ENCODE measurements at regions not wholly inside any gene's neighbourhood (a gene's known extent, or its start where the extent isn't known, plus 50 kb on each side); places are given as distances from the start of the nearest gene placed in this dataset.
A peak's percentile ranks its signal among the peaks of the same experiment; 100 is the strongest.

DNA sequence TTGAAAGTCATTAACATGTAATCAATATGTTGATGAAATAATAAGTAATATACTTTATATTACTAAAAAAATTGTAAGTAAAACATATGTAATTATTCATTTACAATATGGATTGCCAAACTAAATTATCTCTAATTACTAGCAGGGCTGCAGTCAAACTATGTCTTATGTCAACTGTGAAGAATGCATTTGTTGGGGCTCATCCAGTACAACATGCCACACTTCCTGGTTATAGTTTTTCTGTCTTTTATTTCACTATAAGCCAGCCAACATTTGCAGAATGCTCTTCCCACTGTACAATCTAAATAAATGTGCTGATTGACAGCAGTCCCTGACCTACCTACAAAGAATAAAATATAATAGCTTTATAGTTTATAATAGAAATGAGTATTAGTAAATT, 975.4 kb upstream of the NDST4 start:
- H3K4me3 ChIP-seq (replicated peaks; ENCODE audit: insufficient read depth, low read length) = no peak overlapping the region
- H3K27me3 ChIP-seq (ENCODE audit: insufficient read depth, poor library complexity, severe bottlenecking) = no peaks in the 10 kb centered on the region
- no peak overlapping the region for H3K27ac ChIP-seq (replicated peaks)
- no peak for DNase-seq (ENCODE audit: low read depth in 1 of 2, low spot score in 1 of 2)
- TF ChIP-seq, protein P1, sequence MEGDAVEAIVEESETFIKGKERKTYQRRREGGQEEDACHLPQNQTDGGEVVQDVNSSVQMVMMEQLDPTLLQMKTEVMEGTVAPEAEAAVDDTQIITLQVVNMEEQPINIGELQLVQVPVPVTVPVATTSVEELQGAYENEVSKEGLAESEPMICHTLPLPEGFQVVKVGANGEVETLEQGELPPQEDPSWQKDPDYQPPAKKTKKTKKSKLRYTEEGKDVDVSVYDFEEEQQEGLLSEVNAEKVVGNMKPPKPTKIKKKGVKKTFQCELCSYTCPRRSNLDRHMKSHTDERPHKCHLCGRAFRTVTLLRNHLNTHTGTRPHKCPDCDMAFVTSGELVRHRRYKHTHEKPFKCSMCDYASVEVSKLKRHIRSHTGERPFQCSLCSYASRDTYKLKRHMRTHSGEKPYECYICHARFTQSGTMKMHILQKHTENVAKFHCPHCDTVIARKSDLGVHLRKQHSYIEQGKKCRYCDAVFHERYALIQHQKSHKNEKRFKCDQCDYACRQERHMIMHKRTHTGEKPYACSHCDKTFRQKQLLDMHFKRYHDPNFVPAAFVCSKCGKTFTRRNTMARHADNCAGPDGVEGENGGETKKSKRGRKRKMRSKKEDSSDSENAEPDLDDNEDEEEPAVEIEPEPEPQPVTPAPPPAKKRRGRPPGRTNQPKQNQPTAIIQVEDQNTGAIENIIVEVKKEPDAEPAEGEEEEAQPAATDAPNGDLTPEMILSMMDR (IDR thresholded peaks at IDR 0.05; ENCODE audit: insufficient read depth, low read length) = no peak
- TF ChIP-seq POLR2AphosphoS5 (IDR thresholded peaks at IDR 0.05; ENCODE audit: low read depth) (no peak), SPI1 (IDR thresholded peaks at IDR 0.05; ENCODE audit: borderline replicate concordance, low read depth) (no peak), GABPA (IDR thresholded peaks at IDR 0.05; ENCODE audit: low read depth) (no peak)
- TF ChIP-seq, protein P2, sequence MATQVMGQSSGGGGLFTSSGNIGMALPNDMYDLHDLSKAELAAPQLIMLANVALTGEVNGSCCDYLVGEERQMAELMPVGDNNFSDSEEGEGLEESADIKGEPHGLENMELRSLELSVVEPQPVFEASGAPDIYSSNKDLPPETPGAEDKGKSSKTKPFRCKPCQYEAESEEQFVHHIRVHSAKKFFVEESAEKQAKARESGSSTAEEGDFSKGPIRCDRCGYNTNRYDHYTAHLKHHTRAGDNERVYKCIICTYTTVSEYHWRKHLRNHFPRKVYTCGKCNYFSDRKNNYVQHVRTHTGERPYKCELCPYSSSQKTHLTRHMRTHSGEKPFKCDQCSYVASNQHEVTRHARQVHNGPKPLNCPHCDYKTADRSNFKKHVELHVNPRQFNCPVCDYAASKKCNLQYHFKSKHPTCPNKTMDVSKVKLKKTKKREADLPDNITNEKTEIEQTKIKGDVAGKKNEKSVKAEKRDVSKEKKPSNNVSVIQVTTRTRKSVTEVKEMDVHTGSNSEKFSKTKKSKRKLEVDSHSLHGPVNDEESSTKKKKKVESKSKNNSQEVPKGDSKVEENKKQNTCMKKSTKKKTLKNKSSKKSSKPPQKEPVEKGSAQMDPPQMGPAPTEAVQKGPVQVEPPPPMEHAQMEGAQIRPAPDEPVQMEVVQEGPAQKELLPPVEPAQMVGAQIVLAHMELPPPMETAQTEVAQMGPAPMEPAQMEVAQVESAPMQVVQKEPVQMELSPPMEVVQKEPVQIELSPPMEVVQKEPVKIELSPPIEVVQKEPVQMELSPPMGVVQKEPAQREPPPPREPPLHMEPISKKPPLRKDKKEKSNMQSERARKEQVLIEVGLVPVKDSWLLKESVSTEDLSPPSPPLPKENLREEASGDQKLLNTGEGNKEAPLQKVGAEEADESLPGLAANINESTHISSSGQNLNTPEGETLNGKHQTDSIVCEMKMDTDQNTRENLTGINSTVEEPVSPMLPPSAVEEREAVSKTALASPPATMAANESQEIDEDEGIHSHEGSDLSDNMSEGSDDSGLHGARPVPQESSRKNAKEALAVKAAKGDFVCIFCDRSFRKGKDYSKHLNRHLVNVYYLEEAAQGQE (IDR thresholded peaks at IDR 0.05; ENCODE audit: insufficient replicate concordance, low read depth) = no peak

DNA sequence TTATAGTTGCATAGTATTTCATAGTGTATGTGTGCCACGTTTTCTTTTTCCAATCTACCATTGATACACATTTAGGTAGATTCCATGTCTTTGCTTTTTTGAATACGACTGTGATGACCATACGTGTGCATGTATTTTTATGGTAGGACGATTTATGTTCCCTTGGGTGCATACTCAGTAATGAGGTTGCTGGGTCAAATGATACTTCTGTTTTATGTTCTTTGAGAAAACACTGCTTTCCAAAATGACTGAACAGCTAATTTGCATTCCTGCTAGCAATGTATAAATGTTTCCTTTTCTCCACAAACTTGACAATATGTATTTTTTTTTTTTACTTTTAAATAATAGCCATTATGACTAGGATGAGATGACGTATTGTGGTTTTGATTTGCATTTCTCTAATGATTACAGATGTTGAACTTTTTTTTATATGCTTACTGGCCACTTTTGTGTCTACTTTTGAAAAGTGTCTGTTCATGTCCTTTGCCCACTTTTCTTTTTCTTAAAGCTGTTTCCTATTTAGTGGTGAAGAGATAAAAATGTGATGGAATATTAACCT, 969.5 kb upstream of the NDST4 start:
- DNase-seq (ENCODE audit: low read depth in 1 of 2, low spot score in 1 of 2) = no peak
- TF ChIP-seq GABPA (IDR thresholded peaks at IDR 0.05; ENCODE audit: low read depth) (no peak), POLR2AphosphoS5 (IDR thresholded peaks at IDR 0.05; ENCODE audit: low read depth) (no peak), SPI1 (IDR thresholded peaks at IDR 0.05; ENCODE audit: borderline replicate concordance, low read depth) (no peak)
- TF ChIP-seq, protein P1 (IDR thresholded peaks at IDR 0.05; ENCODE audit: insufficient read depth, low read length) = no peak
- TF ChIP-seq, protein P2 (IDR thresholded peaks at IDR 0.05; ENCODE audit: insufficient replicate concordance, low read depth) = no peak
- H3K27ac ChIP-seq (replicated peaks) = no peak overlapping the region
- no peaks in the 10 kb centered on the region for H3K27me3 ChIP-seq (ENCODE audit: insufficient read depth, poor library complexity, severe bottlenecking)
- H3K4me3 ChIP-seq (replicated peaks; ENCODE audit: insufficient read depth, low read length) = no peak overlapping the region

DNA sequence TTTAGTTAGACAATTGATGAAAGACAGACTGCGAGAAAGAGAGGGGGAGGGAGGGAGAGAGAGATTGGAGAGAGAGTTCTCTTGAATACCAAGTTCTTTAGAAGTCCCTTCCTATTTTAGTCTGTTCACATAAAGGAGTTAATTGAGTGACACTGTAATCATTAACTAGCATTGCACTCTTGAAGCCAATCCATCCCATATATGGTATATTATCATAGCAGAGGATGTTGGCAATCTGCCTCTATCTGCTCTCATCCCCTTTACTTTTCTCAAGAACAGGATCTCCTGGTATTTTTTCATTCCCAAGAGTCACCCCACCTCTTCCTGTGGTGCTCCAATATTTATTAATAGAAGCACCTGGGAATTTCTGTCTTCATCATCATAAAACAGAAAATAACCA, 959.6 kb upstream of the NDST4 start:
- H3K27ac ChIP-seq (replicated peaks) = no peak overlapping the region
- no peak overlapping the region for H3K4me3 ChIP-seq (replicated peaks; ENCODE audit: insufficient read depth, low read length)
- no peak for TF ChIP-seq SPI1 (IDR thresholded peaks at IDR 0.05; ENCODE audit: borderline replicate concordance, low read depth)
- no peaks in the 10 kb centered on the region for H3K27me3 ChIP-seq (ENCODE audit: insufficient read depth, poor library complexity, severe bottlenecking)
- no peak for DNase-seq (ENCODE audit: low read depth in 1 of 2, low spot score in 1 of 2)

DNA sequence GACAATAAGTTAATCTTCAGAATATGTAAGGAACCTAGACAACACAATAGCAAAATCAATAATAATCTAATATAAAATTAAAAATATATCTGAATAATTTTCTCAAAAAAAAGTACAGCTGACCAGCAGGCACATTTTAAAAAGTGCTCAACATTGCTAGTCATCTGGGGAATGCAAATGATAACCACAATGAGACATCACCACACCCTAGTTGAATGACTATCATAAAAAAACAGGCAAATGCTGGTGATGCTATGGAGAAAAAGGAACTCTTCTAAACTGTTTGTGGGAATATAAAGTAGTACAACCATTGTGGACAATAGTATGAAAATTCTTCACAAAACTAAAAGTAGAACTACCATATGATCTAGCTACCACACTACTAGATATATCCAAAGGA, 956.9 kb upstream of the NDST4 start:
- no peak overlapping the region for H3K4me3 ChIP-seq (replicated peaks; ENCODE audit: insufficient read depth, low read length)
- DNase-seq (ENCODE audit: low read depth in 1 of 2, low spot score in 1 of 2) = no peak
- no peak for TF ChIP-seq GABPA (IDR thresholded peaks at IDR 0.05; ENCODE audit: low read depth)
- H3K27me3 ChIP-seq (ENCODE audit: insufficient read depth, poor library complexity, severe bottlenecking) = no peaks in the 10 kb centered on the region
- H3K27ac ChIP-seq (replicated peaks) = no peak overlapping the region

DNA sequence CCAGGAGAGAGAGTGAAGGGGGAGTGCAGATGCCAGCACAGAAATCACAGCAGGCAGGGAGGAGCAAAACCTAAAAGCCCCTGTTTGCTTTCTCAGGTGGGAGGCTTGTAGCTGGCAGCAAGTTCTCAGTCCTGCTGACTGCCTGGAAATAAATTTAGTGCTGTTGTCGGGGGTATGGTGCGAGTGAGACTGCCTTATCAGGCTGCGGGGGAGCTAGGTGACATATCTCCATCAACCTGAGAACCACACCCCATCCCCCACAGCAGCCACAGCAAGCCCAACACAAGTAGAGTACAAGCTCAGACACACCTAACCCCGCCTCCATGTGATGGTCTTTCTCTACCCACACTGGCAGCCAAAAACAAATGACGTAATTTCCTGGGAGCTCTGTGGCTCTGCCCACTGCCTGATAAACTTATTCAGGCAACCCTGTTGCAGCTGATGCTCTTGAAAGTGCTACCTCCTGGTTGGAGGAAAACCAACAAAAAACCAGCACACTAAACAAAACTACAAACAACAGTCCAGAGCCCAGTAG, 953.4 kb upstream of the NDST4 start:
- TF ChIP-seq GABPA (IDR thresholded peaks at IDR 0.05; ENCODE audit: low read depth) = no peak
- no peak for TF ChIP-seq SPI1 (IDR thresholded peaks at IDR 0.05; ENCODE audit: borderline replicate concordance, low read depth)
- no peak for TF ChIP-seq POLR2AphosphoS5 (IDR thresholded peaks at IDR 0.05; ENCODE audit: low read depth)
- TF ChIP-seq, protein P1 (IDR thresholded peaks at IDR 0.05; ENCODE audit: insufficient read depth, low read length) = no peak
- TF ChIP-seq, protein P2 (IDR thresholded peaks at IDR 0.05; ENCODE audit: insufficient replicate concordance, low read depth) = no peak
- Histone ChIP-seq H3K27me3 (ENCODE audit: insufficient read depth, poor library complexity, severe bottlenecking) (no peaks in the 10 kb centered on the region), H3K27ac (replicated peaks) (no peak overlapping the region), H3K4me3 (replicated peaks; ENCODE audit: insufficient read depth, low read length) (no peak overlapping the region)
- peak in 1 of 2 experiments; percentile 36 for DNase-seq (ENCODE audit: low read depth in 1 of 2, low spot score in 1 of 2)

Measured in HL-60 (cell line).